Fibroblast of skin of scalp (primary cell): ENCODE measurements at regions not wholly inside any gene's neighbourhood (a gene's known extent, or its start where the extent isn't known, plus 50 kb on each side); places are given as distances from the start of the nearest gene placed in this dataset.
"Not testable (repeated sequence)": the region's sequence is repeated elsewhere in the genome, so short reads cannot be mapped to it uniquely, and the experiment has no call there.

Source experiments
- DNase-seq: peaks from one replicate; pipeline ENCODE4 v3.0.0-alpha.2; 2013

- DNase-seq = no peak
Observed at GRCh38 chr16:8183176-8184099, 406.9 kb downstream of the TMEM114 start.

DNA sequence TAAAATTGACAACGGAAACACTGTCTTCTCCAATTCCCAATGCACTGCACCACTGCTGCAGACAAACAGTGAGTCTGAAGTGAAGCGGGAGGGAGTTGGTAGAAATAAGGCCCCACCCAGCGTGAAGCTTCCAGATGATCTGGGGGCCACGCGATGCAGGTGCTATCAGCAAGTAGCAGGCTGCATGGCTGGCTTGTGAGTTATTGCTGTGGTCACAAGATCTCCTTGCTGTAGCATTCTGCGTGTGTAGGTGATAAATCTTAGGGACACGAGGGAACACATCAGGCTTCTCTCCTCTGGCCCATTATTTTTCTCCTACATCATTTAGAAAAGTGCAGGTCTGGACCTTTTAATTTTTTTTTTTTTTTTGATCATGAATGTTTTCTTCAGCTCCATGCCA, 407.6 kb downstream of the TMEM114 start:
- DNase-seq = no peak

DNA sequence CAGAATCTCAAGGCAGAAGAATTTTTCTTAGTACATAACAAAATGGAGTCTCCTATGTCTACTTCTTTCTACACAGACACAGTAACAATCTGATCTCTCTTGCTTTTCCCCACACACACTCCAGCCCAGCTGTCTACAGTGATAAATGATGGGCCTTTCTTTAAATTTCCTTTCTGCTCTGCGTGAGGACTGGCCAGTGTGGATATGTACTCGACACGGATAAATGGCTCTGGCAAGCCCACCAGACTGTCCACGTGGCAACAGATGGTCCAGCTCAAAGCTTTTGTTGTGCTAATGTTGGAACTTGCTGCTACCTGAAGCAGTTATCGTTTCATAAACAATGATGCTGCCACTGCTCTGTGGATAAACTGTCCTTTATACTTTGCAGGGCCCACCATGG, 410.7 kb downstream of the TMEM114 start:
- DNase-seq = no peak

DNA sequence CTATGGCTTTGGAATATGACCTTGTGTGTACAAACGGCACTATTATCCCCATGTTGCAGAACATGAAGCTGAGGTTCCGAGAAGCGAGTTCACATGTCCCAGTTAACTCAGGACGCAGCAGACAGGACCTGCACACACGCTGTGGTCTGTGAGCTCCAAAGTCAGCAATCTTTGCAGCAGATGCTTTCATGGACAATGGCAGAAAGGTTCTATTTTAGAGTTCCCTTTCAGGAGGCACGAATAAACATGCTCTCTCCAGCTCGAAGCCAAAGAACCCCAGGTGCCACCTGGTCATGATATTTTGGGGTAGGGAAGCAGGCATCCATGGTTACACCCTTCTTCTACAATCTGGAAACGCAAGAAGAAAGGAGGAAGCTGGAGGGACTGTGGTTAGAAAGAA, 412.0 kb downstream of the TMEM114 start:
- DNase-seq = no peak

GRCh38 chr16:8175411-8175810, 414.9 kb downstream of the TMEM114 start:
- DNase-seq = no peak

DNA sequence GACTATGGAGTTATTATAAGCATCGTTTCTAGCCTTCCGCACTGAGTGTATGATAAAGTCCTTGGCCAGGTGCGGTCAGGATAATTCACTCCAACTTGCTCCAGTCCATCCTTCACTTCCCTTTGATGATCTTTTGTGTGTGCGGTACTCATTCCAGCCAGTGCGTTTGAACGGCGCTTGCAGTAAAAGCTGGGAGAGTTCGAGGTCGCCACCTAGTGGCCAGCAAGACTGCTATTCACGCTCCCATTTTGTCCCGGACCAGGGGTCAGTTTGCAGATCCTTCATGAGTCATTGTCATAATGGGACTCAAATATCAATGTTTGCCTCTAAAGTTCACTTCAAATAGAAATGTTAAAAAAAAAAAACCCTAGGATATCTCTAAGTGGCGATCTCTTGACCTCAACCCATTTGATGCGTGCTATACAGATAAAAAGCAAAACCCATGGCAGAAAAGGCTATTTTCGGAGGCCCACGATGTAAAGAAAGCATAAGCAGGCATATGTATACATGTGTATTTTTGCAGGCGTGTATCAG, 417.1 kb downstream of the TMEM114 start:
- DNase-seq = peak; percentile 68

- no peak for DNase-seq
Observed at GRCh38 chr16:8172551-8172950, 417.8 kb downstream of the TMEM114 start.

DNA sequence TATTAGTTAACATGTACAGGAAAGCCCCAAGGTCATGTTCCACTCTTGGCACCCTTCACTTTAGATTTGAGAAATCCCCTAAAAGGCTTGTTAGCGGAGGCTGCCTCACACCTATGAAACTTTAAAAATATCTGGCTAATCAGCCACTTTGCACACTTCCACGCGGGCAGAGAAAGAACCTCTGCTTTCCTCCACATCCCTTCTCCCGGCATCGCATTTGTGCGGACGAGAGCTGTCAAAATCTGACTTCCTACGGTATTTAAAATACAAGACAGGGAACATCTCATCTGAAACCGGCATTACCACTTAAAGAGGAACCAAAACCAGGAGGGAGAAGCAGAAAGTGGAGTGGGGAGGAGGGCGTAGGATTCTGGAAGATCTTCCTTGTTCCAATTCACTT, 422.3 kb downstream of the TMEM114 start:
- no peak for DNase-seq

- DNase-seq = no peak
Observed at GRCh38 chr16:8167436-8167835, 422.9 kb downstream of the TMEM114 start.

DNA sequence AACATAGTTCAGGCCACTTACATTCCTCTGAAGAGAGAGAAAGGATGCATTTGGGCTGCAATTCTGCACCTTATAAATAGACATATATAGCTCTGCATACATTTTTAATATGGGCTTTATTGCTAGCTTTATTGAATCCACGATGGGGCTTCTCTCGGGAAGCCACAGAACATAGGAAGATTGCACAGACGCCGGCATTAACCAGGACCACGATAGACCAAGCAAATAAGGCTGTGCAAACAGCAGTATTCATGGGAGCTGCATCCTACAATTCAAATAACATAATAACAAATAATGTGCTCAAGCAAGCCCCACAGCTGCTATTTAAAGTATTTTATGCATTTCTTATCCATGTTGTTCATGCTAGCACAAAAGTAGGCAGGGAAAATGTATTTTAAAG, 432.3 kb downstream of the TMEM114 start:
- no peak for DNase-seq

DNA sequence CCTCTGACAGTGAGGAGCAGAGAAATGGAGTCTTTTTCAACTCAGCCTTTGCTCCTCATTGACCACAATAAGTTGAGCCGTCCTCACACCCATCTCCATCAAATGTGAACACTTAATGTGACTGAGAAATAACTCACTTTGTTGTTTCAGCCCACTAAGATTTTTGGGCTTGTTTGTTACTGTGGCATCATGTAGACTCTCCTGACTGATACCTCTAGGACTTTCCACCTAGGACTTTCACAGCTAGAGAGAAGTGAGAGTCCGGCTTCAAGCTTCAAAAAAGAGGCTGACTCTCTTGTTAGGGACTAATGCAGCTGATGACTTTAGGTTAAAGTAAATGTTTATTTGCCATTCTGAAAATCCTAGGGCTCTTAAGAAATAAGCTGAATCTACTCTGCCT, 435.0 kb downstream of the TMEM114 start:
- no peak for DNase-seq

DNA sequence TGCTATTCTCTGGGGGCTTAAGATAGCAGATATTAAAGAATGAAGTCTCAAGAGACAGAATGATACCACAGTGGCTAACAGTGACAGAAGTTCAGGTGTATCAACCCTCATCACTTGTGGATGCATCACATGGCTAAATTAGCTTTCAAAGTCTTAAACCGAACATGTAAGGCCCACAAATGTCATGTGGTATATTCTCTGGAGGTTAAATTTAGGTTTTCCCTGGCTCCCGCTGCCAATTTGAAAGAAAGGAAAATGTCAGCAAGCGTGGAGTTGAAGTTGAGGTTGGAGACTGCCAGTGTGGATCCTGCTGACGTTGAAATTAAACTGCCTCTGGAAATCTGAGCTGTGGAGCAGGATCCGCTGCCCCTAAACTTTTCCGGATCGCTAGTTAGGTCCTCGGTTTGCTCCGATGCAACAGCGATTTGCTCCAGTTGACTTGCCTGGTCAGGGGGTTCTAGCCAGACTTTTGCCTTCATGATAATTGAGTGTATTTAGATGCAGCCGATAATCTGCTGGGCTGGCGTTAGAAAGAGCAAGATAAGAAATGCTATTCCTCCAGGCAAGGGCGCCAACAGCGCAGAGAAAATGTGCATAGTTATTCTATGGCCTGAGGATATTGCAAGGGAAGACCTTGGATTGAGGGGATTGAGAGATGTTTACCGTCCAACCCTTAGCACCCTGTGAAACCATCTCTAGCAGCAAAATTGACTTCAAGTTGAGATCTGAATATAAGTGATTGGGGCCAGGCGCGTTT, 443.9 kb downstream of the TMEM114 start:
- DNase-seq = no peak

DNA sequence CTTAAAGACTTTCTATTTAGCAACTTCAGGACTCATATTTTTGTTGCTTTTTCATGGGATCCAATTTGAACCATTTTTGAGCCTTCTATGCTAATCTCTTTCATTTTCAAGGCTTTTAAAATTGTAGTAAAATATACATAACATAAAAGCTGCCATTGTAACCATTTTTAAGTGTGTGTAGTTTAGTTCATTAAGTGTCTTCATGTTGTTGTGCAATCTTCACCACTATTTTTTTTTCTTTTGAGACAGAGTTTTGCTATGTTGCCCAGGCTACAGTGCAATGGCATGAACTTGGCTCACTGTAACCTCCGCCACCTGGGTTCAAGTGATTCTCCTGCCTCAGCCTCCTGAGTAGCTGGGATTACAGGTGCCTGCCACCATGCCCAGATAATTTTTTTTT, 451.6 kb downstream of the TMEM114 start:
- DNase-seq = no peak

GRCh38 chr16:8137606-8138005, 452.7 kb downstream of the TMEM114 start:
- DNase-seq = no peak

GRCh38 chr16:8130197-8130596, 460.1 kb downstream of the TMEM114 start:
- DNase-seq = no peak

GRCh38 chr16:8127070-8127469, 463.2 kb downstream of the TMEM114 start:
- DNase-seq = no peak

DNA sequence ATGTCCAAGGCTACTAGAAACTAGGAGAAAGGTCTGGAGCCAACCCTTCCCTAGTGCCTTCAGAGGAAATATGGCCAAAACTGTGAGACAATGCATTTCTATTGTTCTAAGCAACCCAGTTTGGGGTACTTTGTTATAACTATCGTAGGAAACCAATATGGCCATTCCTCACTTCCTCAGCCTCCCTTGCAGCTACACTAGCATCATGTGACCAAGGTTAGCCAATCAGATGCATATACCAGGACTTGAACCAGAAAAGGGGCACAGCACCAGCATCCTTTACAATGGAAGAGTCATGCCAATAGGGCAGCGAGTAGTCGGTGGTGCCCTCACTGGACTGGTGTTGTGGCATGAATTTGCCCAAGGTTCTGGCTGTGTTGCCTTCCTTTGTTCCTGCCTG, 464.0 kb downstream of the TMEM114 start:
- DNase-seq = no peak

- no peak for DNase-seq
Observed at GRCh38 chr16:8120001-8120400, 470.3 kb downstream of the TMEM114 start.

GRCh38 chr16:8115814-8116213, 474.5 kb downstream of the TMEM114 start:
- DNase-seq = no peak

DNA sequence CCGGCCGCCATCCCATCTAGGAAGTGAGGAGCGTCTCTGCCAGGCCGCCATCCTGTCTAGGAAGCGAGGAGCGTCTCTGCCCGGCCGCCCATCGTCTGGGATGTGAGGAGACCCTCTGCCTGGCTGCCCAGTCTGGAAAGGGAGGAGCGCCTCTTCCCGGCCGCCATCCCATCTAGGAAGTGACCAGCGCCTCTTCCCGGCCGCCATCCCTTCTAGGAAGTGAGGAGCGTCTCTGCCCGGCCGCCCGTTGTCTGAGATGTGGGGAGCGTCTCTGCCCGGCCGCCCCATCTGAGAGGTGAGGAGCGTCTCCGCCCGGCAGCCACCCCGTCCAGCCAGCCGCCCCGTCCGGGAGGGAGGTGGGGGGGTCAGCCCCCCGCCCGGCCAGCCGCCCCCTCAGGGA, 475.4 kb downstream of the TMEM114 start:
- DNase-seq = not testable (repeated sequence)

GRCh38 chr16:8113843-8114242, 476.5 kb downstream of the TMEM114 start:
- DNase-seq = no peak

DNA sequence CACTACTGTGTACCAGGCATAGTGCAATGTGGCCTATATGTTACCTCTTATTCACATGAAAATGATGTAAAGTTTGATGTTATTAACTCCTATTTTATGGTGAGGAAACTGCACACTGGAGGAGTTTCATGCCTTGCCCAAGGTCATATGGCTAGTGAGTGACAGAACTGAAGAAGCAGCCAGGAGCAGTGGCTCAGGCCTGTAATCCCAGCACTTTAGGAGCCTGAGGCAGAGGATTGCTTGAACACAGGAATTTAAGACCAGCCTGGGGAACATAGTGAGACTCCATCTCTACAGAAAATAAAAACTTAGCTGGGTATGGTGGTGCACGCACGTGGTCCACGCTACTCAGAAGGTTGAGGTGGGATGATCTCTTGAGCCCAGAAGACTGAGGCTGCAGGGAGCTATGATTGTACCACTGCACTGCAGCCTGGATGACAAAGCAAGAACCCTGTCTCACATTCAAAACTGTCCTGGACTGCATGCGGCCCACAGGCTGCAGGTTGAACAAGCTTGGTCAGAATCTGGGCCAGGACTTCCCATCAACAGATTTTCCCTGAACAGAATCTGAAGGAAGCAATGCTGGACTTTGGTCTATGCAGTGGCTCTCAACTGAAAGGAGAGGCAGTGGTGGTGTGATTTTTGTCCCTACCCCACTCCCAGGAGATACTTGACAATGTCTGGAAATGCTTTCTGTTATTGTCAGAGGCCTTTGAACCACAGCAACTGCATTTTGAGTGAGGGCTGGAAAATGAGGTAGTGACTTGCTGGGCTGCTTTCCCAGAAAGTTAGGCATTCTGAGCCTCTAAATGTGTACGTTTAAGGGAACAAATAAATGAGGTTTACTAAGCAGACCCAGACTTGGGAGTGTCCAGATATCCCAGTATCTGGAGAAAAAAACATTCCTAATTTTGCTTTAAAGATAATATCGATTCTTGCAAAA, 479.5 kb downstream of the TMEM114 start:
- DNase-seq = no peak
